Spleen (tissue), 11 donors: ENCODE measurements at regions not wholly inside any gene's neighbourhood (a gene's known extent, or its start where the extent isn't known, plus 50 kb on each side); places are given as distances from the start of the nearest gene placed in this dataset.

Experiments
- DNase-seq: peaks from one replicate; pipeline ENCODE4 v3.0.0-alpha.2; 2020
- H3K27ac ChIP-seq, 8 donors: fragments of 200-600 bp; sonication (generic) in 7 of 8; 1 replicate in 4 of 8; 2 replicates in 4 of 8; pipeline versions ENCODE4 v1.5.0 to v1.8.0; 2016 to 2021; ENCODE audit warnings: inconsistent platforms in 4 of 8, mild to moderate bottlenecking in 4 of 8, moderate library complexity in 1 of 8
- H3K27me3 ChIP-seq, 7 donors: fragments of 200-600 bp; sonication (generic) in 6 of 7; replicated peaks in 1 of 7; 1 replicate in 4 of 7; 2 replicates in 3 of 7; pipeline versions ENCODE4 v1.5.0 to v1.8.0; 2016 to 2021; ENCODE audit warnings: inconsistent platforms in 3 of 7, mild to moderate bottlenecking in 1 of 7
- H3K36me3 ChIP-seq, 6 donors: fragments of 200-600 bp; sonication (generic) in 5 of 6; 1 replicate in 4 of 6; 2 replicates in 2 of 6; pipeline versions ENCODE4 v1.5.0 to v1.8.0; 2016 to 2021; ENCODE audit warnings: inconsistent platforms in 2 of 6
- H3K4me1 ChIP-seq, 6 donors: fragments of 200-600 bp; sonication (generic) in 5 of 6; 1 replicate in 3 of 6; 2 replicates in 3 of 6; pipeline versions ENCODE4 v1.5.0 to v1.8.0; 2016 to 2021; ENCODE audit warnings: inconsistent platforms in 3 of 6
- H3K4me3 ChIP-seq, 8 donors: fragments of 200-600 bp; sonication (generic) in 7 of 8; 1 replicate in 4 of 8; 2 replicates in 4 of 8; pipeline versions ENCODE4 v1.5.0 to v1.8.0; 2016 to 2021; ENCODE audit warnings: inconsistent platforms in 4 of 8, mild to moderate bottlenecking in 4 of 8, moderate library complexity in 2 of 8
- H3K9me3 ChIP-seq, 8 donors: fragments of 200-600 bp; sonication (generic) in 7 of 8; 1 replicate in 4 of 8; 2 replicates in 4 of 8; pipeline versions ENCODE4 v1.5.0 to v1.8.0; 2016 to 2021; ENCODE audit warnings: inconsistent platforms in 4 of 8
- CTCF ChIP-seq, 11 experiments: fragments of 200-600 bp in 7 of 11; fragments of 450-650 bp in 4 of 11; sonication (generic) in 4 of 11; IDR thresholded peaks in 8 of 11; conservative IDR thresholded peaks in 3 of 11; 1 replicate in 7 of 11; 2 replicates in 4 of 11; pipeline versions ENCODE4 v1.4.0 to v1.8.0; 2016 to 2021; ENCODE audit warnings: antibody characterized with exemption in 11 of 11, inconsistent platforms in 4 of 11, mild to moderate bottlenecking in 1 of 11
- POLR2A ChIP-seq, 3 donors: fragments of 450-650 bp; IDR thresholded peaks; one replicate each; pipeline ENCODE4 v1.5.1; 2017; ENCODE audit warnings: antibody characterized with exemption in 3 of 3, mild to moderate bottlenecking in 1 of 3
- POLR2AphosphoS5 ChIP-seq, 3 donors: sonication (generic); formaldehyde crosslinking; IDR thresholded peaks; one replicate each; pipeline ENCODE4 v1.5.1; 2017; ENCODE audit warnings: antibody characterized with exemption in 3 of 3
- WGBS, 5 donors: extraction: QIAGEN DNeasy Blood & Tissue Kit in 3 of 5; methylation state at CpG; one replicate each; pipeline versions ENCODE4 v1.1.5 to v1.1.7; 2013 to 2018; 5-methylcytosine and 5-hydroxymethylcytosine counted together
- intact Hi-C: fragments of 100-400 bp; cut with DNase I; formaldehyde crosslinking; loops from one replicate; pipeline ENCODE4 v1.15.0; 2023; ENCODE audit warnings: low total_unique reads
- donor health status: healthy with polysubstance abuse.
- donor health status: DM: no; HTN: no; CAD: no; lungs with moderate emphysema.
- donor health status: DM: no; HTN: no; CAD: no.
- donor health status: Bipolar disorder and iron deficiency.
- donor health status: healthy.
- donor health status: DM: no; HTN: no; CAD: no.
- donor health status: DM: yes; HTN: yes; CAD: no.

GRCh38 chr17:31789707-31790505, 69.1 kb downstream of the COPRS start:
- 74 to 86% (median 82%) methylated on average over 12 of the region's 12 CpGs for WGBS, 5 donors
- DNase-seq = no peak
- H3K27ac ChIP-seq = no peak overlapping the region
- TF ChIP-seq CTCF (IDR thresholded peaks at IDR 0.05 in 8 of 11, conservative IDR thresholded peaks at IDR 0.05 in 3 of 11) = no peak
- TF ChIP-seq POLR2AphosphoS5 (IDR thresholded peaks at IDR 0.05) = no peak
- no peak for TF ChIP-seq POLR2A (IDR thresholded peaks at IDR 0.05)
- H3K27me3 ChIP-seq = peaks cover 0 to 2% (median 0%) of the 10 kb centered on the region in 7 donors
- intact Hi-C loops = no loop called here
- no peaks in the 10 kb centered on the region for H3K4me1 ChIP-seq
- H3K4me3 ChIP-seq = no peak overlapping the region
- H3K36me3 ChIP-seq = no peaks in the 10 kb centered on the region
- no peaks in the 10 kb centered on the region for H3K9me3 ChIP-seq

GRCh38 chr17:31788956-31789355, 70.1 kb downstream of the COPRS start:
- intact Hi-C loops = no loop called here
- no peaks in the 10 kb centered on the region for H3K36me3 ChIP-seq
- no peaks in the 10 kb centered on the region for H3K4me1 ChIP-seq
- no peak overlapping the region for H3K4me3 ChIP-seq
- H3K27me3 ChIP-seq = no peaks in the 10 kb centered on the region
- TF ChIP-seq POLR2A (IDR thresholded peaks at IDR 0.05) (no peak), POLR2AphosphoS5 (IDR thresholded peaks at IDR 0.05) (no peak), CTCF (IDR thresholded peaks at IDR 0.05 in 8 of 11, conservative IDR thresholded peaks at IDR 0.05 in 3 of 11) (no peak)
- no peaks in the 10 kb centered on the region for H3K9me3 ChIP-seq
- 89 to 96% (median 93%) methylated on average over 4 of the region's 4 CpGs for WGBS, 5 donors
- H3K27ac ChIP-seq = no peak overlapping the region
- DNase-seq = no peak

- Histone ChIP-seq H3K9me3 (no peaks in the 10 kb centered on the region), H3K36me3 (no peaks in the 10 kb centered on the region), H3K27ac (no peak overlapping the region), H3K27me3 (no peaks in the 10 kb centered on the region), H3K4me3 (no peak overlapping the region), H3K4me1 (no peaks in the 10 kb centered on the region)
- WGBS, 5 donors = 82 to 90% (median 88%) methylated on average over 3 of the region's 3 CpGs
- no peak for DNase-seq
- TF ChIP-seq POLR2A (IDR thresholded peaks at IDR 0.05) (no peak), POLR2AphosphoS5 (IDR thresholded peaks at IDR 0.05) (no peak), CTCF (IDR thresholded peaks at IDR 0.05 in 8 of 11, conservative IDR thresholded peaks at IDR 0.05 in 3 of 11) (no peak)
- intact Hi-C loops = no loop called here
Observed at GRCh38 chr17:31788571-31788946, 70.5 kb downstream of the COPRS start.

- intact Hi-C loops = no loop called here
Observed at GRCh38 chr17:31787857-31788570, 71.0 kb downstream of the COPRS start.

More at GRCh38 chr17:31787857-31788570, 71.0 kb downstream of the COPRS start:
- whole genome bisulfite sequencing, 5 donors = 61 to 83% (median 71%) methylated on average over 7 of the region's 7 CpGs
- no peaks in the 10 kb centered on the region for H3K4me1 ChIP-seq
- no peak overlapping the region for H3K27ac ChIP-seq
- H3K27me3 ChIP-seq = no peaks in the 10 kb centered on the region
- H3K4me3 ChIP-seq = no peak overlapping the region
- H3K9me3 ChIP-seq = no peaks in the 10 kb centered on the region
- DNase-seq = no peak
- no peak for TF ChIP-seq POLR2A (IDR thresholded peaks at IDR 0.05)
- TF ChIP-seq CTCF (IDR thresholded peaks at IDR 0.05 in 8 of 11, conservative IDR thresholded peaks at IDR 0.05 in 3 of 11) = no peak
- H3K36me3 ChIP-seq = no peaks in the 10 kb centered on the region
